HG02610 (cell line): ENCODE measurements at regions not wholly inside any gene's neighbourhood (a gene's known extent, or its start where the extent isn't known, plus 50 kb on each side); places are given as distances from the start of the nearest gene placed in this dataset.
"Not testable (repeated sequence)": the region's sequence is repeated elsewhere in the genome, so short reads cannot be mapped to it uniquely, and the experiment has no call there.

Source experiments
- ATAC-seq: cut with Tn5 transposase; IDR thresholded peaks from one replicate; pipeline ENCODE4 v1.9.1; 2021; ENCODE audit warnings: mild to moderate bottlenecking, moderate library complexity; ENCODE audit not compliant: unreplicated experiment

GRCh38 chr4:126192506-126192905 is 877.8 kb downstream of the FAT4 start:
- no peak for ATAC-seq

- ATAC-seq = not testable (repeated sequence)
Observed at GRCh38 chr4:126201251-126202138, 886.7 kb downstream of the FAT4 start.

- no peak for ATAC-seq
Observed at GRCh38 chr4:126202226-126202625, 887.5 kb downstream of the FAT4 start.

GRCh38 chr4:126207910-126208309 is 893.2 kb downstream of the FAT4 start:
- ATAC-seq = no peak

GRCh38 chr4:126209147-126209546 is 894.4 kb downstream of the FAT4 start:
- ATAC-seq = no peak

GRCh38 chr4:126213996-126214395 is 899.2 kb downstream of the FAT4 start:
- no peak for ATAC-seq

GRCh38 chr4:126215759-126216158 is 901.0 kb downstream of the FAT4 start:
- ATAC-seq = no peak

- ATAC-seq = no peak
Observed at GRCh38 chr4:126216611-126217010, 901.9 kb downstream of the FAT4 start.

- ATAC-seq = no peak
Observed at GRCh38 chr4:126221282-126221681, 906.5 kb downstream of the FAT4 start.

- no peak for ATAC-seq
Observed at GRCh38 chr4:126221717-126222340, 907.1 kb downstream of the FAT4 start.

GRCh38 chr4:126223784-126224407 is 909.1 kb downstream of the FAT4 start:
- no peak for ATAC-seq

GRCh38 chr4:126227428-126227827 is 912.7 kb downstream of the FAT4 start:
- ATAC-seq = no peak

- ATAC-seq = no peak
Observed at GRCh38 chr4:126230269-126230668, 915.5 kb downstream of the FAT4 start.

GRCh38 chr4:126233483-126233882 is 918.7 kb downstream of the FAT4 start:
- ATAC-seq = no peak

GRCh38 chr4:126238013-126238412 is 923.3 kb downstream of the FAT4 start:
- no peak for ATAC-seq

- ATAC-seq = no peak
Observed at GRCh38 chr4:126241634-126242033, 926.9 kb downstream of the FAT4 start.

GRCh38 chr4:126242679-126243390 is 928.1 kb downstream of the FAT4 start:
- ATAC-seq = no peak

- ATAC-seq = no peak
Observed at GRCh38 chr4:126247409-126247808, 932.7 kb downstream of the FAT4 start.

GRCh38 chr4:126250006-126250405 is 935.3 kb downstream of the FAT4 start:
- ATAC-seq = no peak

GRCh38 chr4:126251169-126251568 is 936.4 kb downstream of the FAT4 start:
- no peak for ATAC-seq

- no peak for ATAC-seq
Observed at GRCh38 chr4:126262665-126263064, 947.9 kb downstream of the FAT4 start.
